ENCODE measurements at regions not wholly inside any gene's neighbourhood (a gene's known extent, or its start where the extent isn't known, plus 50 kb on each side); places are given as distances from the start of the nearest gene placed in this dataset.

DNA sequence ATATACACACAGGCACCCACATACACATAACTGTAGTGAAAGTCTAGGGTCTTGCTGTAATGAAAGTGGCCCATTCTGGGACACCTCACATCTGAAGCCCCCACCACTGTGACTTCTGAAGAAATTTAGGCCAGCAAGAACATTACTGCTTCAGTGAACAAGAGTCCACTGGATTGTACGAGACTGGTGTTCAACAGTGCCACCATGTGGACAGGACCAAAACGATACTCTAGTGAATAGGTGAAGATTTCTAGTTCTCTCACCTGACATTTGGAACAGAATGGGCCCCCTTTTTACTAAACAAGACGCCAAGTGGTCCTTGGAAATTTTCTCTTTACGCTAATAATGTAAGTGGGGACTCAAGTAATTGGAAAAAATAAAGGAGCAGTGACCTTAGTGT, 156.9 kb downstream of the MAFB start:
- peaks cover 8% of the 10 kb centered on the region; the same call in 1 of the 2 replicates for H3K9me3 ChIP-seq (ENCODE audit: low read length)
- no peak overlapping the region for H2AFZ ChIP-seq (ENCODE audit: low read length)
- no peak overlapping the region for H3K27ac ChIP-seq (ENCODE audit: low read depth, low read length, poor library complexity, severe bottlenecking)
- H3K36me3 ChIP-seq (ENCODE audit: insufficient read depth, low read length) = no peaks in the 10 kb centered on the region
- no peaks in the 10 kb centered on the region for H3K27me3 ChIP-seq (ENCODE audit: insufficient read depth, low read length)
- no peak overlapping the region for H3K4me2 ChIP-seq (ENCODE audit: low read length)
- no peaks in the 10 kb centered on the region for H3K4me1 ChIP-seq (ENCODE audit: insufficient read depth, low read length, severe bottlenecking)
- H3K79me2 ChIP-seq (ENCODE audit: insufficient read depth, low read length) = no peaks in the 10 kb centered on the region
- TF ChIP-seq EZH2 (IDR thresholded peaks at IDR 0.05; ENCODE audit: borderline replicate concordance, low read length) = no peak
- TF ChIP-seq, protein P1, sequence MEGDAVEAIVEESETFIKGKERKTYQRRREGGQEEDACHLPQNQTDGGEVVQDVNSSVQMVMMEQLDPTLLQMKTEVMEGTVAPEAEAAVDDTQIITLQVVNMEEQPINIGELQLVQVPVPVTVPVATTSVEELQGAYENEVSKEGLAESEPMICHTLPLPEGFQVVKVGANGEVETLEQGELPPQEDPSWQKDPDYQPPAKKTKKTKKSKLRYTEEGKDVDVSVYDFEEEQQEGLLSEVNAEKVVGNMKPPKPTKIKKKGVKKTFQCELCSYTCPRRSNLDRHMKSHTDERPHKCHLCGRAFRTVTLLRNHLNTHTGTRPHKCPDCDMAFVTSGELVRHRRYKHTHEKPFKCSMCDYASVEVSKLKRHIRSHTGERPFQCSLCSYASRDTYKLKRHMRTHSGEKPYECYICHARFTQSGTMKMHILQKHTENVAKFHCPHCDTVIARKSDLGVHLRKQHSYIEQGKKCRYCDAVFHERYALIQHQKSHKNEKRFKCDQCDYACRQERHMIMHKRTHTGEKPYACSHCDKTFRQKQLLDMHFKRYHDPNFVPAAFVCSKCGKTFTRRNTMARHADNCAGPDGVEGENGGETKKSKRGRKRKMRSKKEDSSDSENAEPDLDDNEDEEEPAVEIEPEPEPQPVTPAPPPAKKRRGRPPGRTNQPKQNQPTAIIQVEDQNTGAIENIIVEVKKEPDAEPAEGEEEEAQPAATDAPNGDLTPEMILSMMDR (IDR thresholded peaks at IDR 0.05; ENCODE audit: low read length) = peak; percentile 59; the same call in 1 of the 2 replicates
- no peaks in the 10 kb centered on the region for H3F3A ChIP-seq (ENCODE audit: insufficient read depth, low read length)
- H3K9ac ChIP-seq (ENCODE audit: low read length) = no peak overlapping the region
- no peaks in the 10 kb centered on the region for H4K20me1 ChIP-seq (ENCODE audit: insufficient read depth, low read length)
- H3K9me2 ChIP-seq (ENCODE audit: low read depth, low read length) = no peaks in the 10 kb centered on the region
- no peak overlapping the region for H3K4me3 ChIP-seq (ENCODE audit: low read depth, low read length, poor library complexity, severe bottlenecking)

DNA sequence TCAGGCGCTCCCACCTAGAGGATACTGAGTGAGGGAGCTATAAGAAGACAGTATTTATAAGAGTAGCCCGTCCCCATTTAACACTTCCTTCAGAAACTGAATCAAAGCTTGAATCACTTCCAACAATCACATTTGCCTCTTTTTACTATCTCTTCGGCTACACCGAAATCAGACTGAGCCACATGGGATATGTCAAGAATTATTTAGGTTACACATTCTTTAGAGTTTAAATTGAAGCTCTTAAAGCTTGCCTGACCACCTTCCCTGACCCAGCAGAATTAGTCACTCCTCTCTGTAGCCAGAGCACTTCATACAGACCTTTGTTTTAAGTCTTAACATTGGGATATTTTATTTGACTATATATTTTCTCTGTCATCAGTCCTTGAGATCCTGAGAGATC, 163.7 kb downstream of the MAFB start:
- no peak for TF ChIP-seq EZH2 (IDR thresholded peaks at IDR 0.05; ENCODE audit: borderline replicate concordance, low read length)
- TF ChIP-seq, protein P1 (IDR thresholded peaks at IDR 0.05; ENCODE audit: low read length) = no peak
- no peak overlapping the region for H3K4me2 ChIP-seq (ENCODE audit: low read length)
- no peaks in the 10 kb centered on the region for H3F3A ChIP-seq (ENCODE audit: insufficient read depth, low read length)
- no peaks in the 10 kb centered on the region for H4K20me1 ChIP-seq (ENCODE audit: insufficient read depth, low read length)
- H3K9me2 ChIP-seq (ENCODE audit: low read depth, low read length) = no peaks in the 10 kb centered on the region
- no peaks in the 10 kb centered on the region for H3K9me3 ChIP-seq (ENCODE audit: low read length)
- no peaks in the 10 kb centered on the region for H3K36me3 ChIP-seq (ENCODE audit: insufficient read depth, low read length)
- H3K79me2 ChIP-seq (ENCODE audit: insufficient read depth, low read length) = no peaks in the 10 kb centered on the region
- H3K27ac ChIP-seq (ENCODE audit: low read depth, low read length, poor library complexity, severe bottlenecking) = no peak overlapping the region
- H3K9ac ChIP-seq (ENCODE audit: low read length) = no peak overlapping the region
- no peak overlapping the region for H3K4me3 ChIP-seq (ENCODE audit: low read depth, low read length, poor library complexity, severe bottlenecking)
- no peaks in the 10 kb centered on the region for H3K27me3 ChIP-seq (ENCODE audit: insufficient read depth, low read length)
- H2AFZ ChIP-seq (ENCODE audit: low read length) = no peak overlapping the region
- no peaks in the 10 kb centered on the region for H3K4me1 ChIP-seq (ENCODE audit: insufficient read depth, low read length, severe bottlenecking)

DNA sequence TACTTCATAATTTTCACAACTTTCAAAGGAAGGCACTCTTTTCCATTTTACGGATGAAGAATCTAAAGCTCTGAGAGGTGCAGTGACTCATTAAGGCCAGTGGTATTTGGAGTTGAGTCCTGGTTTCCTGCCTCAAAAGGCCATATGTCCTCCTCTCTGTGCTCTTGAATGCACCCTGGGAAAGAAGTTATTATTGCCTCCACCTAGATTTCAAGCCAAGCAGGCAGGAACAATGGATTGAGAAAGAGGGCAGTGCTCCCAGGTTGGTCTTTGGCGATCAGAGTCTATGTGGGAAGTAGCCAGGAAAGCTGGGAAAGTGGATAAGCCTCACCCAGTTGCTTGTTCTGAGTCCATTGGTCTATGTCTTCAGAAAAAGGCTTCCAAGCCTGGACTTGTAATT, 165.0 kb downstream of the MAFB start:
- Histone ChIP-seq H3K9ac (ENCODE audit: low read length) (no peak overlapping the region), H3K4me3 (ENCODE audit: low read depth, low read length, poor library complexity, severe bottlenecking) (no peak overlapping the region), H3K36me3 (ENCODE audit: insufficient read depth, low read length) (no peaks in the 10 kb centered on the region), H3K79me2 (ENCODE audit: insufficient read depth, low read length) (no peaks in the 10 kb centered on the region), H2AFZ (ENCODE audit: low read length) (no peak overlapping the region), H3K27me3 (ENCODE audit: insufficient read depth, low read length) (no peaks in the 10 kb centered on the region), H3K27ac (ENCODE audit: low read depth, low read length, poor library complexity, severe bottlenecking) (no peak overlapping the region), H3K9me3 (ENCODE audit: low read length) (no peaks in the 10 kb centered on the region), H3K4me1 (ENCODE audit: insufficient read depth, low read length, severe bottlenecking) (no peaks in the 10 kb centered on the region), H4K20me1 (ENCODE audit: insufficient read depth, low read length) (no peaks in the 10 kb centered on the region), H3K9me2 (ENCODE audit: low read depth, low read length) (no peaks in the 10 kb centered on the region), H3K4me2 (ENCODE audit: low read length) (no peak overlapping the region), H3F3A (ENCODE audit: insufficient read depth, low read length) (no peaks in the 10 kb centered on the region)
- TF ChIP-seq, protein P1 (IDR thresholded peaks at IDR 0.05; ENCODE audit: low read length) = no peak
- TF ChIP-seq EZH2 (IDR thresholded peaks at IDR 0.05; ENCODE audit: borderline replicate concordance, low read length) = no peak
